CD4-positive, alpha-beta T cell treated with Interleukin-6 at 100 ng/mL for 8 hours (primary cell): ENCODE measurements at regions not wholly inside any gene's neighbourhood (a gene's known extent, or its start where the extent isn't known, plus 50 kb on each side); places are given as distances from the start of the nearest gene placed in this dataset.
"Not testable (repeated sequence)": the region's sequence is repeated elsewhere in the genome, so short reads cannot be mapped to it uniquely, and the experiment has no call there.

ENCODE experiments used
- DNase-seq: peaks from one replicate; pipeline ENCODE4 v3.0.0-alpha.2; 2020; ENCODE audit warnings: mixed read lengths, low spot score

- DNase-seq: no peak
These were observed 56.0 kb upstream of the LRPPRC start for GRCh38 chr2:44051593-44052347.

- no peak for DNase-seq
These were observed 56.8 kb upstream of the LRPPRC start for GRCh38 chr2:44052584-44052983.

- no peak for DNase-seq
These were observed 57.3 kb upstream of the LRPPRC start for GRCh38 chr2:44053052-44053451.

- no peak for DNase-seq
These were observed 57.7 kb upstream of the LRPPRC start for GRCh38 chr2:44053456-44053855.

- no peak for DNase-seq
These were observed 59.4 kb upstream of the LRPPRC start for GRCh38 chr2:44055229-44055628.

- no peak for DNase-seq
These were observed 59.9 kb upstream of the LRPPRC start for GRCh38 chr2:44055664-44056063.

GRCh38 chr2:44056947-44057346, 61.2 kb upstream of the LRPPRC start:
- no peak for DNase-seq

- not testable (repeated sequence) for DNase-seq
These were observed 64.5 kb upstream of the LRPPRC start for GRCh38 chr2:44060286-44060685.

- no peak for DNase-seq
These were observed 65.2 kb upstream of the LRPPRC start for GRCh38 chr2:44060990-44061389.

- DNase-seq: no peak
These were observed 65.7 kb upstream of the LRPPRC start for GRCh38 chr2:44061469-44061868.

- DNase-seq: no peak
These were observed 66.1 kb upstream of the LRPPRC start for GRCh38 chr2:44061876-44062275.

- no peak for DNase-seq
These were observed 67.2 kb upstream of the LRPPRC start for GRCh38 chr2:44063033-44063432.

GRCh38 chr2:44064281-44064680, 68.5 kb upstream of the LRPPRC start:
- DNase-seq: not testable (repeated sequence)

- DNase-seq: not testable (repeated sequence)
These were observed 71.4 kb upstream of the LRPPRC start for GRCh38 chr2:44067012-44067790.

GRCh38 chr2:44067791-44068181, 72.0 kb upstream of the LRPPRC start:
- not testable (repeated sequence) for DNase-seq

- no peak for DNase-seq
These were observed 75.8 kb upstream of the LRPPRC start for GRCh38 chr2:44071454-44072046.

GRCh38 chr2:44073667-44074066, 77.9 kb upstream of the LRPPRC start:
- DNase-seq: not testable (repeated sequence)

GRCh38 chr2:44074795-44075194, 79.0 kb upstream of the LRPPRC start:
- not testable (repeated sequence) for DNase-seq

GRCh38 chr2:44075541-44075940, 79.8 kb upstream of the LRPPRC start:
- DNase-seq: no peak

GRCh38 chr2:44077942-44078511, 82.2 kb upstream of the LRPPRC start:
- no peak for DNase-seq

GRCh38 chr2:44079686-44080085, 83.9 kb upstream of the LRPPRC start:
- no peak for DNase-seq

GRCh38 chr2:44083054-44083453, 85.6 kb upstream of the PPM1B start:
- no peak for DNase-seq

GRCh38 chr2:44084850-44085249, 83.8 kb upstream of the PPM1B start:
- DNase-seq: no peak
